HepG2 (cell line): ENCODE measurements at regions not wholly inside any gene's neighbourhood (a gene's known extent, or its start where the extent isn't known, plus 50 kb on each side); places are given as distances from the start of the nearest gene placed in this dataset.
"Not testable (repeated sequence)": the region's sequence is repeated elsewhere in the genome, so short reads cannot be mapped to it uniquely, and the experiment has no call there.

Experiments
- ATAC-seq: fragments of 200-7000 bp; cut with Tn5 transposase; 3 replicates; pipeline ENCODE4 v1.9.1; 2020; ENCODE audit warnings: mild to moderate bottlenecking, moderate library complexity
- BruUV-seq: library from RNA; stranded (reverse); fragments of 400-500 nt; replicated peaks from 2 replicates; lab custom pipeline; 2021; lab: Mats Ljungman, UMichigan
- CTCF ChIA-PET: fragments of 300-600 bp; formaldehyde crosslinking; extraction: SDS; loops from one replicate; lab custom pipeline; 2021; ENCODE audit warnings: low total read pairs, inconsistent platforms, low intra/inter-chr PET ratio; lab: Yijun Ruan, JAX
- POLR2A ChIA-PET: fragments of 350-600 bp; sonication (Branson Sonifier 250); formaldehyde crosslinking; loops from one replicate; lab custom pipeline; 2020; ENCODE audit warnings: antibody characterized with exemption, inconsistent platforms; lab: Yijun Ruan, JAX
- DNase-seq: peaks from one replicate; pipeline ENCODE4 v3.0.0-alpha.2; 2015; ENCODE audit warnings: low spot score
- FAIRE-seq: peaks from 3 replicates; lab custom pipeline; 2011; peaks lifted over from hg19 to GRCh38; lab: Jason Lieb, UNC
- H2AFZ ChIP-seq: one replicate; pipeline ENCODE4 v1.6.1; 2011; ENCODE audit warnings: low read length, inconsistent platforms
- H3K27ac ChIP-seq: fragments of 300-600 bp; 3 replicates; pipeline ENCODE4 v1.8.0; 2011; ENCODE audit warnings: mixed run types, mild to moderate bottlenecking, mixed read lengths, low read length, inconsistent platforms; ENCODE audit not compliant: insufficient read depth; ENCODE audit errors: extremely low read length
- H3K27me3 ChIP-seq, 2 experiments: fragments of 200-600 bp in 1 of 2; 2 replicates in 1 of 2; 3 replicates in 1 of 2; pipeline versions ENCODE4 v1.6.0 to v1.8.0; 2011; ENCODE audit warnings: low read length in 2 of 2, mild to moderate bottlenecking in 2 of 2, moderate library complexity in 2 of 2, inconsistent platforms in 1 of 2; ENCODE audit not compliant: insufficient read depth in 2 of 2, control insufficient read depth in 1 of 2
- H3K36me3 ChIP-seq, 2 experiments: fragments of 200-600 bp in 1 of 2; replicated peaks in 1 of 2; 2 replicates in 1 of 2; 3 replicates in 1 of 2; pipeline versions ENCODE4 v1.5.1 to v1.8.0; 2011; ENCODE audit warnings: low read length in 2 of 2, inconsistent platforms in 1 of 2; ENCODE audit not compliant: insufficient read depth in 2 of 2, control insufficient read depth in 1 of 2
- H3K4me1 ChIP-seq: 2 replicates; pipeline ENCODE4 v1.5.1; 2012; ENCODE audit warnings: low read length, inconsistent platforms; ENCODE audit not compliant: insufficient read depth
- H3K4me2 ChIP-seq: 2 replicates; pipeline ENCODE4 v1.6.0; 2011; ENCODE audit warnings: low read depth, low read length, inconsistent platforms
- H3K4me3 ChIP-seq, 3 experiments: fragments of 200-600 bp in 1 of 3; sonication (generic), shearing (Covaris generic) in 1 of 3; replicated peaks in 1 of 3; 2 replicates each; pipeline ENCODE4 v1.5.1; 2011 to 2016; ENCODE audit warnings: low read length in 3 of 3, inconsistent platforms in 2 of 3, low read depth in 2 of 3, mild to moderate bottlenecking in 2 of 3, control low read depth in 1 of 3, mixed read lengths in 1 of 3; ENCODE audit not compliant: insufficient read depth in 1 of 3
- H3K79me2 ChIP-seq: one replicate; pipeline ENCODE4 v1.6.1; 2011; ENCODE audit warnings: low read length, inconsistent platforms; ENCODE audit not compliant: insufficient read depth
- H3K9ac ChIP-seq: 2 replicates; pipeline ENCODE4 v1.6.0; 2011; ENCODE audit warnings: mild to moderate bottlenecking, low read depth, low read length, inconsistent platforms; ENCODE audit not compliant: insufficient read depth
- H3K9me3 ChIP-seq: 2 replicates; pipeline ENCODE4 v1.5.1; 2012; ENCODE audit warnings: mild to moderate bottlenecking, low read length
- H4K20me1 ChIP-seq: 2 replicates; pipeline ENCODE4 v1.6.0; 2011; ENCODE audit warnings: inconsistent platforms, mild to moderate bottlenecking, low read length, moderate library complexity; ENCODE audit not compliant: insufficient read depth
- HDAC1 ChIP-seq: sonication (generic); formaldehyde crosslinking; IDR thresholded peaks from 2 replicates; pipeline ENCODE4 v1.5.1; 2020; ENCODE audit warnings: mild to moderate bottlenecking, missing genetic modification reagents
- HMGA1 ChIP-seq: sonication (generic); formaldehyde crosslinking; conservative IDR thresholded peaks from 2 replicates; pipeline ENCODE4 v1.4.0; 2020; ENCODE audit warnings: missing genetic modification reagents
- LRRFIP1 ChIP-seq: sonication (generic); formaldehyde crosslinking; conservative IDR thresholded peaks from 2 replicates; pipeline ENCODE4 v1.4.0; 2020; ENCODE audit warnings: missing genetic modification reagents
- ZNF446 ChIP-seq: sonication (generic); formaldehyde crosslinking; IDR thresholded peaks from 2 replicates; pipeline ENCODE4 v1.5.0; 2020; ENCODE audit warnings: mild to moderate bottlenecking, missing genetic modification reagents
- ZNF879 ChIP-seq: sonication (generic); formaldehyde crosslinking; IDR thresholded peaks from 2 replicates; pipeline ENCODE4 v1.8.1; 2023; ENCODE audit warnings: missing genetic modification reagents
- WGBS: methylation state at CpG from one replicate; pipeline ENCODE4 v1.1.6; 2017; ENCODE audit warnings: low lambda C conversion rate; 5-methylcytosine and 5-hydroxymethylcytosine counted together
- in situ Hi-C: cut with HindIII; loops from 2 replicates; pipeline ENCODE4 v1.10.0; 2017; ENCODE audit warnings: low pct_unique_long_range_greater_than_20kb; ENCODE audit not compliant: extremely low pct_ligation_motif_present
- intact Hi-C: fragments of 100-400 bp; cut with micrococcal nuclease; formaldehyde crosslinking; loops from one replicate; pipeline ENCODE4 v1.10.0; 2022; ENCODE audit not compliant: unreplicated experiment

GRCh38 chr1:157249326-157249725 is 111.1 kb upstream of the ETV3 start:
- Histone ChIP-seq H3K36me3 (no peaks in the 10 kb centered on the region), H3K9me3 (no peaks in the 10 kb centered on the region), H3K27ac (no peak overlapping the region)
- TF ChIP-seq HDAC1 (CRISPR knock-in tag) (no peak), ZNF446 (CRISPR knock-in tag) (no peak), HMGA1 (CRISPR knock-in tag) (no peak), LRRFIP1 (CRISPR knock-in tag) (no peak), ZNF879 (CRISPR knock-in tag) (no peak)
- TF ChIP-seq, all 625 proteins: peak for 0
- POLR2A ChIA-PET, result no interaction called here
- CTCF ChIA-PET, result no interaction called here
- Histone ChIP-seq H3K27me3 (no peaks in the 10 kb centered on the region), H2AFZ (no peak overlapping the region), H3K9ac (no peak overlapping the region), H3K4me3 (no peak overlapping the region), H4K20me1 (no peaks in the 10 kb centered on the region), H3K4me1 (peaks cover 28% of the 10 kb centered on the region), H3K4me2 (no peak overlapping the region), H3K79me2 (no peaks in the 10 kb centered on the region)
- ATAC-seq (no peak), FAIRE-seq (no peak), DNase-seq (no peak)
- 15% methylated on average over 2 of the region's 2 CpGs for whole genome bisulfite sequencing
- intact Hi-C loops (loop anchor here (10.0 kb wide), 1 partner anchor 45 kb away; no protein-coding TSS in a partner anchor), in situ Hi-C loops (no loop called here)
- BruUV-seq, result no TSS peak

- H3K9me3 ChIP-seq, H3K4me2 ChIP-seq, BruUV-seq, H2AFZ ChIP-seq, H4K20me1 ChIP-seq, DNase-seq, H3K79me2 ChIP-seq, H3K27ac ChIP-seq, H3K27me3 ChIP-seq, in situ Hi-C loops, FAIRE-seq, ATAC-seq, H3K4me3 ChIP-seq, H3K9ac ChIP-seq, CTCF ChIA-PET, H3K36me3 ChIP-seq, POLR2A ChIA-PET: not testable (repeated sequence)
- intact Hi-C loops, result loop anchor here (10.0 kb wide), 1 partner anchor 47 kb away; no protein-coding TSS in a partner anchor
- 14% methylated on average over 2 of the region's 2 CpGs for WGBS
- peaks cover 26% of the 10 kb centered on the region for H3K4me1 ChIP-seq
Observed at GRCh38 chr1:157247764-157248049, 109.5 kb upstream of the ETV3 start.
